ENCODE measurements at regions not wholly inside any gene's neighbourhood (a gene's known extent, or its start where the extent isn't known, plus 50 kb on each side); places are given as distances from the start of the nearest gene placed in this dataset.

DNA sequence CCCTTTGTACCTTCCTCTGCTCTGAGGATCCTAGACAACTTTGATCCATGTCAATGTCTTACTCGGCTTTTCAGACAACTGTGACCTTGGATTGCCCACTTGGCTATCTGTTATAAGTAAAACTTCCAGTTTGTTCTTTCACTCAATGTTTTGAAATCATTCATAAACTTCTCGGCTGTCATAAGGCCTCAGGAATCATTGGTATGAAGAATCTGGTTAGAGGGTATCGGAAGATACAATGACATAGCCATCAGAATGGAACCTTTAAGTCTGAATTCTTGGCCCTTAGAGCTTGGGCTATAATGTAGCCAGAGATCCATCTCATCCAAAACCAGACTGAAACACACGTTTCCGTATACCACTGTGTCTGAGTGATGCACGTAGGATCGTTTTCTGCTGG lies 59.0 kb upstream of the WDR1 start:
- no peak for DNase-seq (ENCODE audit: extremely low spot score, unreplicated experiment)
- peaks cover 17% of the 10 kb centered on the region for H3K4me1 Mint-ChIP-seq (ENCODE audit: unreplicated experiment)
- H3K27ac Mint-ChIP-seq (ENCODE audit: unreplicated experiment), result no peak overlapping the region
- TF ChIP-seq, protein P1, sequence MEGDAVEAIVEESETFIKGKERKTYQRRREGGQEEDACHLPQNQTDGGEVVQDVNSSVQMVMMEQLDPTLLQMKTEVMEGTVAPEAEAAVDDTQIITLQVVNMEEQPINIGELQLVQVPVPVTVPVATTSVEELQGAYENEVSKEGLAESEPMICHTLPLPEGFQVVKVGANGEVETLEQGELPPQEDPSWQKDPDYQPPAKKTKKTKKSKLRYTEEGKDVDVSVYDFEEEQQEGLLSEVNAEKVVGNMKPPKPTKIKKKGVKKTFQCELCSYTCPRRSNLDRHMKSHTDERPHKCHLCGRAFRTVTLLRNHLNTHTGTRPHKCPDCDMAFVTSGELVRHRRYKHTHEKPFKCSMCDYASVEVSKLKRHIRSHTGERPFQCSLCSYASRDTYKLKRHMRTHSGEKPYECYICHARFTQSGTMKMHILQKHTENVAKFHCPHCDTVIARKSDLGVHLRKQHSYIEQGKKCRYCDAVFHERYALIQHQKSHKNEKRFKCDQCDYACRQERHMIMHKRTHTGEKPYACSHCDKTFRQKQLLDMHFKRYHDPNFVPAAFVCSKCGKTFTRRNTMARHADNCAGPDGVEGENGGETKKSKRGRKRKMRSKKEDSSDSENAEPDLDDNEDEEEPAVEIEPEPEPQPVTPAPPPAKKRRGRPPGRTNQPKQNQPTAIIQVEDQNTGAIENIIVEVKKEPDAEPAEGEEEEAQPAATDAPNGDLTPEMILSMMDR (IDR thresholded peaks at IDR 0.05), result no peak
- no peak overlapping the region for H3K4me3 Mint-ChIP-seq (ENCODE audit: unreplicated experiment)
- peaks cover 4% of the 10 kb centered on the region for H3K27me3 Mint-ChIP-seq (ENCODE audit: unreplicated experiment)
- H3K9me3 Mint-ChIP-seq (ENCODE audit: unreplicated experiment), result no peaks in the 10 kb centered on the region
- no peaks in the 10 kb centered on the region for H3K36me3 Mint-ChIP-seq (ENCODE audit: unreplicated experiment)

DNA sequence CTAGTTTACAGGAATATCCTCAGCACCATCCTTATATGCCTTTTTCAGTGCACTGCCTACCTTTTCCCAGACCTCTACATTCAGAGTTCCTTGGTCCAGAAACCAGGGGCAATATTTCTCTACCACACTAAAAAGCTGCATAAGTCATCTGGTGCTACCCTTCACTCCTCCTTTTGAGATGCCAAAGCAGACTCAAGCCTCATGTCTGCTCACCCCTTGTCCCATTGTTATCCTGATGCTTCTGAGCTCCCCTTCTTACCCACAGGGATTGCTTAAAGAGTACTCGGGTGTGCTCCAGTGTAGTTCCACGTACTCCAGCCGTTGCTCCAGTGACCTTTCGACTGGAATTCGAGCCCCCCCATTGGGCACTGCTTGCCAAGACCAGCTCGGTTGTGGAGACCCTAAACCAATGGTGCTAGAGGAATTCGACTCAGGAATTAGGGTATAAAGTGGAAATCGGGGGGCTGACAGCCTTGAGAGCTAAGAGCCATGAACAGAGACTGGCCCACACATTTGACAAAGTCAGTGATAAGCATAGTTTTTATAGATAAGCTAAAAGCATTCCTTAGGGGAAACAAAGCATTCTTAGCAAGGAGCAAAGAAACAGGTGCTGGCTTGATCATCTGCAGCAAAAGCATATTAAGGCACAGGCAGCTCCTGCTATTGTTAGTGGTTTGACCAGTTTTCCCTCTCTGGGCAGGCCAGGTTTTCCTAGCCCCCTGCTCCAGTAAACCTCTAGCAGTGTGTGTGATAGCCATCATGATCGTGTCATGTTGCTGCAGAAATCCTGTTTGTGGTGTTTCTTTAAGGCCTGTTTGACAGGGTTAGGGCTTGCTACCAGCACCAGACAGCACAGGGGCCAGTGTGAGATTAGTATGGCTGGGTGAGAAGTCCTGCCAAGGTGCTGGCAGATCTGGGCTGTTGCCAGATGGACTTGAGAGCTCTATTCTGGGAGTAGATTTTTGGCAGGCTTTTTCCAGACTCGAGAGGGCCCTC lies 57.5 kb upstream of the WDR1 start:
- peaks cover 6% of the 10 kb centered on the region for H3K27me3 Mint-ChIP-seq (ENCODE audit: unreplicated experiment)
- no peaks in the 10 kb centered on the region for H3K36me3 Mint-ChIP-seq (ENCODE audit: unreplicated experiment)
- H3K4me3 Mint-ChIP-seq (ENCODE audit: unreplicated experiment), result no peak overlapping the region
- H3K9me3 Mint-ChIP-seq (ENCODE audit: unreplicated experiment), result no peaks in the 10 kb centered on the region
- peaks cover 17% of the 10 kb centered on the region for H3K4me1 Mint-ChIP-seq (ENCODE audit: unreplicated experiment)
- DNase-seq (ENCODE audit: extremely low spot score, unreplicated experiment), result no peak
- TF ChIP-seq, protein P1 (IDR thresholded peaks at IDR 0.05), result no peak
- no peak overlapping the region for H3K27ac Mint-ChIP-seq (ENCODE audit: unreplicated experiment)

DNA sequence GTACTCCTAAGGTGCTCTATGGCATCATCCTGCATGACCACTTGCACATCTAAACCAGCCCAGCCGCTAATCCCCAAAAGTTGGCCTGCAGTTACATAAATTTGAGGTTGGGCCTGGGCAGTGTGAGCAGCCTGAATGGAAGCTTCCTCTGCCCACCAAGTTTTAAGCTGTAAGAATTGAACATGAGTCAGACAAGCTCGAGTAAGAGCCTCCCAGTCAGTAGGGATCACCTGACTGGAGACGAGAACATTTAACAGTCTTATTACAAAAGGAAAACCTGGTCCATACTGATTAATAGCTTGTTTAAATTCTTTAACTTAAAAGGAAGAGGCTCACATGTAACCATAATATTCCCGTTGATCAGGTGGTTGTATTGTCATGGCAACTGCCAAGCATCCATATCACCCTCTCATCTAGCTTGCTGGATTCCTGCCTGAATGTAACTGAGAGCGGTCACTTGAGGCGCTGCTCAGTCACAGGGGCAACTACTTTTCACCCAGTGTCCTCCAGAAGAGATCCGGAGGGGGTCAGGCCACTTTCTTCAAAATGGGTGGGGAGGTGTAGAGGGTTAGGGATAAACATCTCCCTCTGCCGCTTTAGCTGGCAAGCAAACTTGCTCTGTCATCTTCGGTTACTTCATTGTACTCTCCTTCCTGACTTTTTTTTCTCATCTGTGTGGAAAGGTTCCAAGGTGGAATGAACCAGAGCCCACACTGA lies 56.6 kb upstream of the WDR1 start:
- TF ChIP-seq, protein P1 (IDR thresholded peaks at IDR 0.05), result no peak
- no peak overlapping the region for H3K4me3 Mint-ChIP-seq (ENCODE audit: unreplicated experiment)
- H3K27me3 Mint-ChIP-seq (ENCODE audit: unreplicated experiment), result peaks cover 6% of the 10 kb centered on the region
- no peaks in the 10 kb centered on the region for H3K9me3 Mint-ChIP-seq (ENCODE audit: unreplicated experiment)
- no peak for DNase-seq (ENCODE audit: extremely low spot score, unreplicated experiment)
- H3K27ac Mint-ChIP-seq (ENCODE audit: unreplicated experiment), result no peak overlapping the region
- H3K4me1 Mint-ChIP-seq (ENCODE audit: unreplicated experiment), result peaks cover 17% of the 10 kb centered on the region
- no peaks in the 10 kb centered on the region for H3K36me3 Mint-ChIP-seq (ENCODE audit: unreplicated experiment)

DNA sequence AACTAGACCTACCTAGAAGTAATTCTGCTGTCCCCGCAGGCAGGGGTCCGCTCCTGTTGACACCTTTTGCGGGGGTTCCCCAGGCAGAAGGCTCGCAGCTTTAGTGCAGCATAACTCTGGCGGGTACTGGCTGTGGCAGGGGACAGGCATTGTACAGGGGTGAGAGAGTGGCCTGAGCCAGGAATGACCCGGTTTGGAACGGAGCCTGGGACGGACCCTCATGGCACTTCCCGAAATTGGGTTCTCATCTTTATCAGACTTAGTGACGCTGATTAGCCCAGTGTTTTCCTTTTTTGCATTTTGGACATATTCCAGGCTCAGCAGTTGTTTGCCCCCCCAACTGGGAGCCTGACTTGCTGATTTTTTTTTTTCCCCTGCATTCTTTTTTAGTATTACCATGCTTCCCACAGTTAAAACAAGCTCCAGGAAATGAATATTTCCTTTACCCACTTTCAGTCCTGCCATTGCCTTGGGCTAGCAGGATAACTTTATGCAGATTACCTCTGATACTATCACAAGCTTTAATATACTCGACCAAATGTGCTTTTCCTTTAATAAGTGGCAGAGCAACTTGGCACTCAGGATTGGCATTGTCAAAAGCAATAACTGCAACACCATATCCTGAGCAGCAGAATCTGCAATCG lies 55.8 kb upstream of the WDR1 start:
- TF ChIP-seq, protein P1 (IDR thresholded peaks at IDR 0.05), result no peak
- peaks cover 8% of the 10 kb centered on the region for H3K27me3 Mint-ChIP-seq (ENCODE audit: unreplicated experiment)
- H3K27ac Mint-ChIP-seq (ENCODE audit: unreplicated experiment), result no peak overlapping the region
- H3K9me3 Mint-ChIP-seq (ENCODE audit: unreplicated experiment), result no peaks in the 10 kb centered on the region
- H3K4me3 Mint-ChIP-seq (ENCODE audit: unreplicated experiment), result no peak overlapping the region
- H3K4me1 Mint-ChIP-seq (ENCODE audit: unreplicated experiment), result peaks cover 17% of the 10 kb centered on the region
- DNase-seq (ENCODE audit: extremely low spot score, unreplicated experiment), result no peak
- no peaks in the 10 kb centered on the region for H3K36me3 Mint-ChIP-seq (ENCODE audit: unreplicated experiment)
